Effector memory CD4-positive, alpha-beta T cell (primary cell): ENCODE measurements at regions not wholly inside any gene's neighbourhood (a gene's known extent, or its start where the extent isn't known, plus 50 kb on each side); places are given as distances from the start of the nearest gene placed in this dataset.

ENCODE experiments used
- DNase-seq, 3 donors: peaks; one replicate each; pipeline ENCODE4 v3.0.0-alpha.2; 2020
- H3K27ac ChIP-seq: 2 replicates; pipeline ENCODE4 v1.7.0; 2013; ENCODE audit warnings: mild to moderate bottlenecking, low read length, moderate library complexity; ENCODE audit not compliant: insufficient read depth, poor library complexity, severe bottlenecking
- H3K27me3 ChIP-seq: replicated peaks from 2 replicates; pipeline ENCODE4 v1.7.0; 2013; ENCODE audit warnings: mild to moderate bottlenecking, low read length; ENCODE audit not compliant: insufficient read depth, control insufficient read depth, poor library complexity, severe bottlenecking
- H3K36me3 ChIP-seq: 2 replicates; pipeline ENCODE4 v1.7.0; 2013; ENCODE audit warnings: mild to moderate bottlenecking, low read length, moderate library complexity; ENCODE audit not compliant: control insufficient read depth, insufficient read depth
- H3K4me1 ChIP-seq: 2 replicates; pipeline ENCODE4 v1.7.0; 2013; ENCODE audit warnings: low read length, mild to moderate bottlenecking; ENCODE audit not compliant: control insufficient read depth, insufficient read depth, poor library complexity, severe bottlenecking
- H3K4me3 ChIP-seq: 2 replicates; pipeline ENCODE4 v1.7.0; 2013; ENCODE audit warnings: low read length, low read depth, mild to moderate bottlenecking; ENCODE audit not compliant: insufficient read depth, poor library complexity, severe bottlenecking
- H3K9me3 ChIP-seq: 2 replicates; pipeline ENCODE4 v1.7.0; 2013; ENCODE audit warnings: mild to moderate bottlenecking, low read length, moderate library complexity; ENCODE audit not compliant: control insufficient read depth

GRCh38 chr2:226656367-226656766 lies 143.3 kb downstream of the IRS1 start:
- DNase-seq: no peak
- Histone ChIP-seq H3K9me3 (no peaks in the 10 kb centered on the region), H3K36me3 (no peaks in the 10 kb centered on the region), H3K27me3 (no peaks in the 10 kb centered on the region), H3K4me3 (no peak overlapping the region), H3K4me1 (no peaks in the 10 kb centered on the region), H3K27ac (no peak overlapping the region)

- Histone ChIP-seq H3K4me1 (no peaks in the 10 kb centered on the region), H3K9me3 (no peaks in the 10 kb centered on the region), H3K4me3 (no peak overlapping the region), H3K27ac (no peak overlapping the region), H3K36me3 (no peaks in the 10 kb centered on the region), H3K27me3 (no peaks in the 10 kb centered on the region)
- no peak for DNase-seq
These were observed 143.7 kb downstream of the IRS1 start for GRCh38 chr2:226655871-226656270.

GRCh38 chr2:226652983-226653765 lies 146.4 kb downstream of the IRS1 start:
- no peak for DNase-seq
- Histone ChIP-seq H3K4me3 (no peak overlapping the region), H3K4me1 (no peaks in the 10 kb centered on the region), H3K9me3 (no peaks in the 10 kb centered on the region), H3K36me3 (no peaks in the 10 kb centered on the region), H3K27me3 (no peaks in the 10 kb centered on the region), H3K27ac (no peak overlapping the region)

GRCh38 chr2:226652369-226652768 lies 147.3 kb downstream of the IRS1 start:
- H3K4me3 ChIP-seq: no peak overlapping the region
- H3K9me3 ChIP-seq: no peaks in the 10 kb centered on the region
- no peaks in the 10 kb centered on the region for H3K27me3 ChIP-seq
- no peaks in the 10 kb centered on the region for H3K36me3 ChIP-seq
- no peaks in the 10 kb centered on the region for H3K4me1 ChIP-seq
- H3K27ac ChIP-seq: no peak overlapping the region
- no peak for DNase-seq

- H3K27me3 ChIP-seq: no peaks in the 10 kb centered on the region
- peak overlapping the region; percentile 34 for H3K27ac ChIP-seq
- H3K36me3 ChIP-seq: no peaks in the 10 kb centered on the region
- no peaks in the 10 kb centered on the region for H3K9me3 ChIP-seq
- DNase-seq: peak in 2 of 3 donors; percentile 23 to 24
- H3K4me3 ChIP-seq: no peak overlapping the region
- no peaks in the 10 kb centered on the region for H3K4me1 ChIP-seq
These were observed 149.6 kb downstream of the IRS1 start for GRCh38 chr2:226649871-226650660.

- H3K27ac ChIP-seq: no peak overlapping the region
These were observed 150.4 kb downstream of the IRS1 start for GRCh38 chr2:226649201-226649600.

GRCh38 chr2:226647621-226648518 lies 151.8 kb downstream of the IRS1 start:
- H3K4me1 ChIP-seq: no peaks in the 10 kb centered on the region

More at GRCh38 chr2:226649201-226649600, 150.4 kb downstream of the IRS1 start:
- no peaks in the 10 kb centered on the region for H3K4me1 ChIP-seq
- H3K36me3 ChIP-seq: no peaks in the 10 kb centered on the region
- no peaks in the 10 kb centered on the region for H3K9me3 ChIP-seq
- DNase-seq: no peak
- no peaks in the 10 kb centered on the region for H3K27me3 ChIP-seq
- H3K4me3 ChIP-seq: no peak overlapping the region

GRCh38 chr2:226644399-226644865 lies 155.2 kb downstream of the IRS1 start:
- Histone ChIP-seq H3K4me1 (no peaks in the 10 kb centered on the region), H3K4me3 (no peak overlapping the region), H3K27me3 (no peaks in the 10 kb centered on the region), H3K27ac (no peak overlapping the region), H3K36me3 (no peaks in the 10 kb centered on the region), H3K9me3 (no peaks in the 10 kb centered on the region)
- no peak for DNase-seq

More at GRCh38 chr2:226647621-226648518, 151.8 kb downstream of the IRS1 start:
- Histone ChIP-seq H3K27me3 (no peaks in the 10 kb centered on the region), H3K4me3 (no peak overlapping the region), H3K36me3 (no peaks in the 10 kb centered on the region), H3K27ac (no peak overlapping the region), H3K9me3 (no peaks in the 10 kb centered on the region)
- no peak for DNase-seq

- no peak overlapping the region for H3K27ac ChIP-seq
- H3K36me3 ChIP-seq: no peaks in the 10 kb centered on the region
- no peak overlapping the region for H3K4me3 ChIP-seq
- H3K9me3 ChIP-seq: no peaks in the 10 kb centered on the region
- no peaks in the 10 kb centered on the region for H3K27me3 ChIP-seq
- no peaks in the 10 kb centered on the region for H3K4me1 ChIP-seq
- no peak for DNase-seq
These were observed 155.7 kb downstream of the IRS1 start for GRCh38 chr2:226643946-226644282.
